Hepatocyte (in vitro differentiated cells): ENCODE measurements at regions not wholly inside any gene's neighbourhood (a gene's known extent, or its start where the extent isn't known, plus 50 kb on each side); places are given as distances from the start of the nearest gene placed in this dataset.

Experiments
- DNase-seq: peaks from one replicate; pipeline ENCODE4 v3.0.0-alpha.2; 2016; ENCODE audit warnings: low spot score
- H2AFZ ChIP-seq: fragments of 200-600 bp; sonication (generic); 2 replicates; pipeline ENCODE4 v1.6.0; 2016; ENCODE audit warnings: antibody characterized with exemption, mild to moderate bottlenecking
- H3K27ac ChIP-seq: fragments of 200-600 bp; sonication (generic); 2 replicates; pipeline ENCODE4 v1.5.1; 2016; ENCODE audit warnings: mild to moderate bottlenecking
- H3K27me3 ChIP-seq: fragments of 200-600 bp; sonication (generic); 2 replicates; pipeline ENCODE4 v1.6.1; 2016
- H3K36me3 ChIP-seq: fragments of 200-600 bp; sonication (generic); replicated peaks from 2 replicates; pipeline ENCODE4 v1.5.1; 2016; ENCODE audit warnings: low read depth; ENCODE audit not compliant: insufficient read depth
- H3K4me1 ChIP-seq: fragments of 200-600 bp; sonication (generic); 2 replicates; pipeline ENCODE4 v1.5.1; 2016; ENCODE audit warnings: mild to moderate bottlenecking, moderate library complexity; ENCODE audit not compliant: insufficient read depth
- H3K4me2 ChIP-seq: fragments of 200-600 bp; sonication (generic); 2 replicates; pipeline ENCODE4 v1.6.0; 2016
- H3K4me3 ChIP-seq: fragments of 200-600 bp; sonication (generic); 2 replicates; pipeline ENCODE4 v1.5.1; 2016; ENCODE audit warnings: mild to moderate bottlenecking
- H3K79me2 ChIP-seq: fragments of 200-600 bp; sonication (generic); 2 replicates; pipeline ENCODE4 v1.6.0; 2017; ENCODE audit warnings: mild to moderate bottlenecking
- H3K9me2 ChIP-seq: fragments of 200-600 bp; sonication (generic); replicated peaks from 2 replicates; pipeline ENCODE4 v1.6.0; 2017; ENCODE audit warnings: mild to moderate bottlenecking; ENCODE audit not compliant: insufficient read depth
- H3K9me3 ChIP-seq: fragments of 200-600 bp; sonication (generic); 2 replicates; pipeline ENCODE4 v1.5.1; 2016; ENCODE audit warnings: low read depth, mild to moderate bottlenecking
- H4K20me1 ChIP-seq: fragments of 200-600 bp; sonication (generic); 2 replicates; pipeline ENCODE4 v1.6.0; 2016; ENCODE audit warnings: mild to moderate bottlenecking; ENCODE audit not compliant: insufficient read depth, poor library complexity, severe bottlenecking
- CTCF ChIP-seq: fragments of 200-600 bp; sonication (generic); IDR thresholded peaks from 2 replicates; pipeline ENCODE4 v1.5.1; 2016; ENCODE audit warnings: antibody characterized with exemption, mild to moderate bottlenecking; ENCODE audit not compliant: poor library complexity
- EZH2 ChIP-seq: fragments of 200-600 bp; sonication (generic); IDR thresholded peaks from 2 replicates; pipeline ENCODE4 v1.6.1; 2016; ENCODE audit warnings: antibody characterized with exemption, mild to moderate bottlenecking, borderline replicate concordance
- EZH2phosphoT487 ChIP-seq: fragments of 200-600 bp; sonication (generic); IDR thresholded peaks from one replicate; pipeline ENCODE4 v1.6.1; 2018; ENCODE audit warnings: antibody characterized with exemption, mild to moderate bottlenecking, low read depth, moderate library complexity; ENCODE audit not compliant: unreplicated experiment, severe bottlenecking
- WGBS: methylation state at CpG from one replicate; pipeline ENCODE4 v1.1.6; 2016; ENCODE audit warnings: low lambda C conversion rate; ENCODE audit errors: missing lambda C conversion rate; 5-methylcytosine and 5-hydroxymethylcytosine counted together

DNA sequence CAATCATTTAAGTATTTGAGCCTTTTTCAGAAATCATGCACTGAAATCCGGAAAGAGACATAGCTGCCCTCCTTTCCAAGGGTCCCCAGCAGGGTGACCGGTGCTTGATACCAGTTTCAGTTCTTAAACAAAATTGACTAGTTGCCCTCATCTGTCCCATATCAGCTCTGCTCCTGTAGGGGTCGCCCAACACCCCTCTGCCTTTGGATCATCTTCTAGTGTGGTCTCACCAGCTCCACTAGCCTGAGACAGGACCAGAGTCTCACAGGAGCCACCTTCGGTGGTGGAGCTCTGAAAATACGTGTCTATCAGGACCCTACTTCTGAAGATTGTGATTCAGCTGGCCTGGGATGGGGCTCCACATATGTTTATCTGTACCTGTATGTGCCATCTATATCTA is 428.2 kb downstream of the ENC1 start:
- 80% methylated on average over 5 of the region's 5 CpGs for WGBS
- no peaks in the 10 kb centered on the region for H3K4me1 ChIP-seq
- H4K20me1 ChIP-seq: no peaks in the 10 kb centered on the region
- no peak overlapping the region for H3K27ac ChIP-seq
- no peak overlapping the region for H3K4me3 ChIP-seq
- no peaks in the 10 kb centered on the region for H3K79me2 ChIP-seq
- no peak overlapping the region for H2AFZ ChIP-seq
- no peak overlapping the region for H3K4me2 ChIP-seq
- H3K9me2 ChIP-seq: no peaks in the 10 kb centered on the region
- TF ChIP-seq CTCF (peak; percentile 15), EZH2 (no peak)
- no peaks in the 10 kb centered on the region for H3K36me3 ChIP-seq
- no peaks in the 10 kb centered on the region for H3K27me3 ChIP-seq
- DNase-seq: no peak
- no peaks in the 10 kb centered on the region for H3K9me3 ChIP-seq

- Histone ChIP-seq H3K79me2 (no peaks in the 10 kb centered on the region), H3K4me2 (no peak overlapping the region), H3K4me1 (no peaks in the 10 kb centered on the region), H3K27ac (no peak overlapping the region), H3K9me3 (no peaks in the 10 kb centered on the region), H3K27me3 (no peaks in the 10 kb centered on the region), H2AFZ (no peak overlapping the region), H3K9me2 (no peaks in the 10 kb centered on the region), H3K4me3 (no peak overlapping the region), H4K20me1 (no peaks in the 10 kb centered on the region), H3K36me3 (no peaks in the 10 kb centered on the region)
- no peak for TF ChIP-seq EZH2
- TF ChIP-seq CTCF: no peak
- TF ChIP-seq EZH2phosphoT487: no peak
- WGBS: 83% methylated on average over 2 of the region's 2 CpGs
- no peak for DNase-seq
These were observed 431.0 kb downstream of the ENC1 start for GRCh38 chr5:74209571-74209970.

GRCh38 chr5:74206579-74207550 is 433.7 kb downstream of the ENC1 start:
- H4K20me1 ChIP-seq: no peaks in the 10 kb centered on the region
- peak; percentile 39 for DNase-seq
- no peaks in the 10 kb centered on the region for H3K9me3 ChIP-seq
- 69% methylated on average over 12 of the region's 12 CpGs for WGBS
- H3K27ac ChIP-seq: no peak overlapping the region
- no peak overlapping the region for H3K4me3 ChIP-seq
- H3K9me2 ChIP-seq: no peaks in the 10 kb centered on the region
- H3K36me3 ChIP-seq: no peaks in the 10 kb centered on the region
- no peak for TF ChIP-seq CTCF
- no peak for TF ChIP-seq EZH2phosphoT487
- TF ChIP-seq EZH2: no peak
- H3K27me3 ChIP-seq: no peaks in the 10 kb centered on the region
- no peak overlapping the region for H2AFZ ChIP-seq
- no peak overlapping the region for H3K4me2 ChIP-seq
- no peaks in the 10 kb centered on the region for H3K4me1 ChIP-seq
- no peaks in the 10 kb centered on the region for H3K79me2 ChIP-seq
